GM20431 (cell line): ENCODE measurements at regions not wholly inside any gene's neighbourhood (a gene's known extent, or its start where the extent isn't known, plus 50 kb on each side); places are given as distances from the start of the nearest gene placed in this dataset.
"Not testable (repeated sequence)": the region's sequence is repeated elsewhere in the genome, so short reads cannot be mapped to it uniquely, and the experiment has no call there.

Experiments used
- in situ Hi-C: fragments of 300-500 bp; cut with MseI, MboI; formaldehyde crosslinking; loops from one replicate; pipeline ENCODE4 v1.15.0; 2020; ENCODE audit warnings: low sequenced_read_pairs; ENCODE audit not compliant: unreplicated experiment

GRCh38 chr7:46626691-46627310 lies 705.7 kb upstream of the IGFBP3 start:
- in situ Hi-C loops = no loop called here

- in situ Hi-C loops = no loop called here
Measured at GRCh38 chr7:46626261-46626660, 705.2 kb upstream of the IGFBP3 start.

- in situ Hi-C loops = no loop called here
Measured at GRCh38 chr7:46625032-46625431, 704.0 kb upstream of the IGFBP3 start.

- in situ Hi-C loops = no loop called here
Measured at GRCh38 chr7:46622251-46622650, 701.2 kb upstream of the IGFBP3 start.

GRCh38 chr7:46619723-46620310 lies 698.7 kb upstream of the IGFBP3 start:
- in situ Hi-C loops = no loop called here

- in situ Hi-C loops = no loop called here
Measured at GRCh38 chr7:46616636-46617035, 695.6 kb upstream of the IGFBP3 start.

GRCh38 chr7:46613551-46613950 lies 692.5 kb upstream of the IGFBP3 start:
- in situ Hi-C loops = no loop called here

- in situ Hi-C loops = no loop called here
Measured at GRCh38 chr7:46613116-46613515, 692.0 kb upstream of the IGFBP3 start.

GRCh38 chr7:46611508-46611907 lies 690.4 kb upstream of the IGFBP3 start:
- in situ Hi-C loops = no loop called here

- in situ Hi-C loops = no loop called here
Measured at GRCh38 chr7:46610746-46611145, 689.7 kb upstream of the IGFBP3 start.

GRCh38 chr7:46607176-46607575 lies 686.1 kb upstream of the IGFBP3 start:
- in situ Hi-C loops = no loop called here

- in situ Hi-C loops = no loop called here
Measured at GRCh38 chr7:46606761-46607160, 685.7 kb upstream of the IGFBP3 start.

GRCh38 chr7:46604241-46604661 lies 683.2 kb upstream of the IGFBP3 start:
- in situ Hi-C loops = no loop called here

GRCh38 chr7:46603780-46604179 lies 682.7 kb upstream of the IGFBP3 start:
- in situ Hi-C loops = no loop called here

- in situ Hi-C loops = no loop called here
Measured at GRCh38 chr7:46603296-46603752, 682.3 kb upstream of the IGFBP3 start.

GRCh38 chr7:46600340-46600739 lies 679.3 kb upstream of the IGFBP3 start:
- in situ Hi-C loops = no loop called here

- in situ Hi-C loops = not testable (repeated sequence)
Measured at GRCh38 chr7:46594831-46595230, 673.8 kb upstream of the IGFBP3 start.

GRCh38 chr7:46590918-46591905 lies 670.1 kb upstream of the IGFBP3 start:
- in situ Hi-C loops = not testable (repeated sequence)

GRCh38 chr7:46589286-46589685 lies 668.2 kb upstream of the IGFBP3 start:
- in situ Hi-C loops = no loop called here

GRCh38 chr7:46586406-46586805 lies 665.3 kb upstream of the IGFBP3 start:
- in situ Hi-C loops = no loop called here

GRCh38 chr7:46583656-46584055 lies 662.6 kb upstream of the IGFBP3 start:
- in situ Hi-C loops = no loop called here
